ENCODE measurements at regions not wholly inside any gene's neighbourhood (a gene's known extent, or its start where the extent isn't known, plus 50 kb on each side); places are given as distances from the start of the nearest gene placed in this dataset.

DNA sequence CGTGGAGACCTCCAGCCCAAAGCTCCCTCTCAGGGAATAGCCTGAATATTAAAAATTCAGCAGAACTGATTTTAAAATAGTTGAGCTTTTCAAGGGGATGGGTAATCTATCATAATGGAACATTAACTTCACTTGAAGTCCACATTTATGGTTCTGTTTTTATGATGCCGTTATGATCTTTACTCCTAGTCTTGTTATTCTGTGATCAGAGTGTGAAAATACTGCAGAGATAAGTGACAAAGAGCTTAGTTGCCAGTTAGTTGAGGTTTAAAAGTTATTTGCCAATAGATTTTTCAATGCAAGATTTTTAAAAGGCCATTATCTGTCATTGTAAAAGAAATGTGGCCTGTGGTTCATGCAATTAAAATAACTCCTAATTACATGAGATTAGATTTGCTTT is 189.9 kb upstream of the RGMB start:
- DNase-seq (ENCODE audit: low spot score) (no peak), ATAC-seq (no peak)
- ChIA-PET CTCF (no interaction called here), POLR2A (no interaction called here)
- Mint-ChIP-seq H3K27me3 (ENCODE audit: low read depth) (no peaks in the 10 kb centered on the region), H3K4me1 (peaks cover 5% of the 10 kb centered on the region; the same call in 1 of the 2 replicates), H3K9me3 (no peaks in the 10 kb centered on the region; the same call in 1 of the 2 replicates), H3K36me3 (no peaks in the 10 kb centered on the region), H3K4me3 (no peak overlapping the region), H3K27ac (no peak overlapping the region)
- no peak for TF ChIP-seq JUN (CRISPR knock-in tag; IDR thresholded peaks at IDR 0.05)
- TF ChIP-seq NFYB (CRISPR knock-in tag; conservative IDR thresholded peaks at IDR 0.05; ENCODE audit: low read depth) = no peak
- no peak for TF ChIP-seq SMAD4 (CRISPR knock-in tag; IDR thresholded peaks at IDR 0.05)
- TF ChIP-seq, protein P1, sequence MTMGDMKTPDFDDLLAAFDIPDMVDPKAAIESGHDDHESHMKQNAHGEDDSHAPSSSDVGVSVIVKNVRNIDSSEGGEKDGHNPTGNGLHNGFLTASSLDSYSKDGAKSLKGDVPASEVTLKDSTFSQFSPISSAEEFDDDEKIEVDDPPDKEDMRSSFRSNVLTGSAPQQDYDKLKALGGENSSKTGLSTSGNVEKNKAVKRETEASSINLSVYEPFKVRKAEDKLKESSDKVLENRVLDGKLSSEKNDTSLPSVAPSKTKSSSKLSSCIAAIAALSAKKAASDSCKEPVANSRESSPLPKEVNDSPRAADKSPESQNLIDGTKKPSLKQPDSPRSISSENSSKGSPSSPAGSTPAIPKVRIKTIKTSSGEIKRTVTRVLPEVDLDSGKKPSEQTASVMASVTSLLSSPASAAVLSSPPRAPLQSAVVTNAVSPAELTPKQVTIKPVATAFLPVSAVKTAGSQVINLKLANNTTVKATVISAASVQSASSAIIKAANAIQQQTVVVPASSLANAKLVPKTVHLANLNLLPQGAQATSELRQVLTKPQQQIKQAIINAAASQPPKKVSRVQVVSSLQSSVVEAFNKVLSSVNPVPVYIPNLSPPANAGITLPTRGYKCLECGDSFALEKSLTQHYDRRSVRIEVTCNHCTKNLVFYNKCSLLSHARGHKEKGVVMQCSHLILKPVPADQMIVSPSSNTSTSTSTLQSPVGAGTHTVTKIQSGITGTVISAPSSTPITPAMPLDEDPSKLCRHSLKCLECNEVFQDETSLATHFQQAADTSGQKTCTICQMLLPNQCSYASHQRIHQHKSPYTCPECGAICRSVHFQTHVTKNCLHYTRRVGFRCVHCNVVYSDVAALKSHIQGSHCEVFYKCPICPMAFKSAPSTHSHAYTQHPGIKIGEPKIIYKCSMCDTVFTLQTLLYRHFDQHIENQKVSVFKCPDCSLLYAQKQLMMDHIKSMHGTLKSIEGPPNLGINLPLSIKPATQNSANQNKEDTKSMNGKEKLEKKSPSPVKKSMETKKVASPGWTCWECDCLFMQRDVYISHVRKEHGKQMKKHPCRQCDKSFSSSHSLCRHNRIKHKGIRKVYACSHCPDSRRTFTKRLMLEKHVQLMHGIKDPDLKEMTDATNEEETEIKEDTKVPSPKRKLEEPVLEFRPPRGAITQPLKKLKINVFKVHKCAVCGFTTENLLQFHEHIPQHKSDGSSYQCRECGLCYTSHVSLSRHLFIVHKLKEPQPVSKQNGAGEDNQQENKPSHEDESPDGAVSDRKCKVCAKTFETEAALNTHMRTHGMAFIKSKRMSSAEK (CRISPR knock-in tag; IDR thresholded peaks at IDR 0.05; ENCODE audit: borderline replicate concordance) = no peak
- TF ChIP-seq TCF7 (CRISPR knock-in tag; IDR thresholded peaks at IDR 0.05; ENCODE audit: low read depth) = no peak
- TF ChIP-seq, protein P2, sequence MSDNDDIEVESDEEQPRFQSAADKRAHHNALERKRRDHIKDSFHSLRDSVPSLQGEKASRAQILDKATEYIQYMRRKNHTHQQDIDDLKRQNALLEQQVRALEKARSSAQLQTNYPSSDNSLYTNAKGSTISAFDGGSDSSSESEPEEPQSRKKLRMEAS (CRISPR knock-in tag; IDR thresholded peaks at IDR 0.05) = no peak
- TF ChIP-seq OVOL2 (CRISPR knock-in tag; IDR thresholded peaks at IDR 0.05; ENCODE audit: borderline replicate concordance) = no peak
- TF ChIP-seq SMAD3 (CRISPR knock-in tag; IDR thresholded peaks at IDR 0.05; ENCODE audit: borderline replicate concordance) = no peak
- TF ChIP-seq, protein P3, sequence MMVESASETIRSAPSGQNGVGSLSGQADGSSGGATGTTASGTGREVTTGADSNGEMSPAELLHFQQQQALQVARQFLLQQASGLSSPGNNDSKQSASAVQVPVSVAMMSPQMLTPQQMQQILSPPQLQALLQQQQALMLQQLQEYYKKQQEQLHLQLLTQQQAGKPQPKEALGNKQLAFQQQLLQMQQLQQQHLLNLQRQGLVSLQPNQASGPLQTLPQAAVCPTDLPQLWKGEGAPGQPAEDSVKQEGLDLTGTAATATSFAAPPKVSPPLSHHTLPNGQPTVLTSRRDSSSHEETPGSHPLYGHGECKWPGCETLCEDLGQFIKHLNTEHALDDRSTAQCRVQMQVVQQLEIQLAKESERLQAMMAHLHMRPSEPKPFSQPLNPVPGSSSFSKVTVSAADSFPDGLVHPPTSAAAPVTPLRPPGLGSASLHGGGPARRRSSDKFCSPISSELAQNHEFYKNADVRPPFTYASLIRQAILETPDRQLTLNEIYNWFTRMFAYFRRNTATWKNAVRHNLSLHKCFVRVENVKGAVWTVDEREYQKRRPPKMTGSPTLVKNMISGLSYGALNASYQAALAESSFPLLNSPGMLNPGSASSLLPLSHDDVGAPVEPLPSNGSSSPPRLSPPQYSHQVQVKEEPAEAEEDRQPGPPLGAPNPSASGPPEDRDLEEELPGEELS (CRISPR knock-in tag; IDR thresholded peaks at IDR 0.05) = no peak
- TF ChIP-seq ZNF671 (CRISPR knock-in tag; IDR thresholded peaks at IDR 0.05) = no peak
- TF ChIP-seq, protein P4, sequence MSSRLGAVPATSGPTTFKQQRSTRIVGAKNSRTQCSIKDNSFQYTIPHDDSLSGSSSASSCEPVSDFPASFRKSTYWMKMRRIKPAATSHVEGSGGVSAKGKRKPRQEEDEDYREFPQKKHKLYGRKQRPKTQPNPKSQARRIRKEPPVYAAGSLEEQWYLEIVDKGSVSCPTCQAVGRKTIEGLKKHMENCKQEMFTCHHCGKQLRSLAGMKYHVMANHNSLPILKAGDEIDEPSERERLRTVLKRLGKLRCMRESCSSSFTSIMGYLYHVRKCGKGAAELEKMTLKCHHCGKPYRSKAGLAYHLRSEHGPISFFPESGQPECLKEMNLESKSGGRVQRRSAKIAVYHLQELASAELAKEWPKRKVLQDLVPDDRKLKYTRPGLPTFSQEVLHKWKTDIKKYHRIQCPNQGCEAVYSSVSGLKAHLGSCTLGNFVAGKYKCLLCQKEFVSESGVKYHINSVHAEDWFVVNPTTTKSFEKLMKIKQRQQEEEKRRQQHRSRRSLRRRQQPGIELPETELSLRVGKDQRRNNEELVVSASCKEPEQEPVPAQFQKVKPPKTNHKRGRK (CRISPR knock-in tag; IDR thresholded peaks at IDR 0.05; ENCODE audit: borderline replicate concordance) = no peak
- TF ChIP-seq TEAD4 (CRISPR knock-in tag; IDR thresholded peaks at IDR 0.05) = no peak
- TF ChIP-seq, protein P5, sequence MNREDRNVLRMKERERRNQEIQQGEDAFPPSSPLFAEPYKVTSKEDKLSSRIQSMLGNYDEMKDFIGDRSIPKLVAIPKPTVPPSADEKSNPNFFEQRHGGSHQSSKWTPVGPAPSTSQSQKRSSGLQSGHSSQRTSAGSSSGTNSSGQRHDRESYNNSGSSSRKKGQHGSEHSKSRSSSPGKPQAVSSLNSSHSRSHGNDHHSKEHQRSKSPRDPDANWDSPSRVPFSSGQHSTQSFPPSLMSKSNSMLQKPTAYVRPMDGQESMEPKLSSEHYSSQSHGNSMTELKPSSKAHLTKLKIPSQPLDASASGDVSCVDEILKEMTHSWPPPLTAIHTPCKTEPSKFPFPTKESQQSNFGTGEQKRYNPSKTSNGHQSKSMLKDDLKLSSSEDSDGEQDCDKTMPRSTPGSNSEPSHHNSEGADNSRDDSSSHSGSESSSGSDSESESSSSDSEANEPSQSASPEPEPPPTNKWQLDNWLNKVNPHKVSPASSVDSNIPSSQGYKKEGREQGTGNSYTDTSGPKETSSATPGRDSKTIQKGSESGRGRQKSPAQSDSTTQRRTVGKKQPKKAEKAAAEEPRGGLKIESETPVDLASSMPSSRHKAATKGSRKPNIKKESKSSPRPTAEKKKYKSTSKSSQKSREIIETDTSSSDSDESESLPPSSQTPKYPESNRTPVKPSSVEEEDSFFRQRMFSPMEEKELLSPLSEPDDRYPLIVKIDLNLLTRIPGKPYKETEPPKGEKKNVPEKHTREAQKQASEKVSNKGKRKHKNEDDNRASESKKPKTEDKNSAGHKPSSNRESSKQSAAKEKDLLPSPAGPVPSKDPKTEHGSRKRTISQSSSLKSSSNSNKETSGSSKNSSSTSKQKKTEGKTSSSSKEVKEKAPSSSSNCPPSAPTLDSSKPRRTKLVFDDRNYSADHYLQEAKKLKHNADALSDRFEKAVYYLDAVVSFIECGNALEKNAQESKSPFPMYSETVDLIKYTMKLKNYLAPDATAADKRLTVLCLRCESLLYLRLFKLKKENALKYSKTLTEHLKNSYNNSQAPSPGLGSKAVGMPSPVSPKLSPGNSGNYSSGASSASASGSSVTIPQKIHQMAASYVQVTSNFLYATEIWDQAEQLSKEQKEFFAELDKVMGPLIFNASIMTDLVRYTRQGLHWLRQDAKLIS (CRISPR knock-in tag; IDR thresholded peaks at IDR 0.05; ENCODE audit: borderline replicate concordance) = no peak
- TF ChIP-seq, protein P6, sequence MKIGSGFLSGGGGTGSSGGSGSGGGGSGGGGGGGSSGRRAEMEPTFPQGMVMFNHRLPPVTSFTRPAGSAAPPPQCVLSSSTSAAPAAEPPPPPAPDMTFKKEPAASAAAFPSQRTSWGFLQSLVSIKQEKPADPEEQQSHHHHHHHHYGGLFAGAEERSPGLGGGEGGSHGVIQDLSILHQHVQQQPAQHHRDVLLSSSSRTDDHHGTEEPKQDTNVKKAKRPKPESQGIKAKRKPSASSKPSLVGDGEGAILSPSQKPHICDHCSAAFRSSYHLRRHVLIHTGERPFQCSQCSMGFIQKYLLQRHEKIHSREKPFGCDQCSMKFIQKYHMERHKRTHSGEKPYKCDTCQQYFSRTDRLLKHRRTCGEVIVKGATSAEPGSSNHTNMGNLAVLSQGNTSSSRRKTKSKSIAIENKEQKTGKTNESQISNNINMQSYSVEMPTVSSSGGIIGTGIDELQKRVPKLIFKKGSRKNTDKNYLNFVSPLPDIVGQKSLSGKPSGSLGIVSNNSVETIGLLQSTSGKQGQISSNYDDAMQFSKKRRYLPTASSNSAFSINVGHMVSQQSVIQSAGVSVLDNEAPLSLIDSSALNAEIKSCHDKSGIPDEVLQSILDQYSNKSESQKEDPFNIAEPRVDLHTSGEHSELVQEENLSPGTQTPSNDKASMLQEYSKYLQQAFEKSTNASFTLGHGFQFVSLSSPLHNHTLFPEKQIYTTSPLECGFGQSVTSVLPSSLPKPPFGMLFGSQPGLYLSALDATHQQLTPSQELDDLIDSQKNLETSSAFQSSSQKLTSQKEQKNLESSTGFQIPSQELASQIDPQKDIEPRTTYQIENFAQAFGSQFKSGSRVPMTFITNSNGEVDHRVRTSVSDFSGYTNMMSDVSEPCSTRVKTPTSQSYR (CRISPR knock-in tag; IDR thresholded peaks at IDR 0.05) = no peak
- TF ChIP-seq HMGA2 (CRISPR knock-in tag; IDR thresholded peaks at IDR 0.05) = no peak
- no peak for TF ChIP-seq GABPB1 (CRISPR knock-in tag; IDR thresholded peaks at IDR 0.05)
- TF ChIP-seq, protein P7, sequence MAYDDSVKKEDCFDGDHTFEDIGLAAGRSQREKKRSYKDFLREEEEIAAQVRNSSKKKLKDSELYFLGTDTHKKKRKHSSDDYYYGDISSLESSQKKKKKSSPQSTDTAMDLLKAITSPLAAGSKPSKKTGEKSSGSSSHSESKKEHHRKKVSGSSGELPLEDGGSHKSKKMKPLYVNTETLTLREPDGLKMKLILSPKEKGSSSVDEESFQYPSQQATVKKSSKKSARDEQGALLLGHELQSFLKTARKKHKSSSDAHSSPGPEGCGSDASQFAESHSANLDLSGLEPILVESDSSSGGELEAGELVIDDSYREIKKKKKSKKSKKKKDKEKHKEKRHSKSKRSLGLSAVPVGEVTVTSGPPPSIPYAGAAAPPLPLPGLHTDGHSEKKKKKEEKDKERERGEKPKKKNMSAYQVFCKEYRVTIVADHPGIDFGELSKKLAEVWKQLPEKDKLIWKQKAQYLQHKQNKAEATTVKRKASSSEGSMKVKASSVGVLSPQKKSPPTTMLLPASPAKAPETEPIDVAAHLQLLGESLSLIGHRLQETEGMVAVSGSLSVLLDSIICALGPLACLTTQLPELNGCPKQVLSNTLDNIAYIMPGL (CRISPR knock-in tag; IDR thresholded peaks at IDR 0.05) = no peak
- no peak for TF ChIP-seq TP53 (CRISPR knock-in tag; IDR thresholded peaks at IDR 0.05)
- TF ChIP-seq JAZF1 (CRISPR knock-in tag; IDR thresholded peaks at IDR 0.05) = no peak
- TF ChIP-seq, protein P8, sequence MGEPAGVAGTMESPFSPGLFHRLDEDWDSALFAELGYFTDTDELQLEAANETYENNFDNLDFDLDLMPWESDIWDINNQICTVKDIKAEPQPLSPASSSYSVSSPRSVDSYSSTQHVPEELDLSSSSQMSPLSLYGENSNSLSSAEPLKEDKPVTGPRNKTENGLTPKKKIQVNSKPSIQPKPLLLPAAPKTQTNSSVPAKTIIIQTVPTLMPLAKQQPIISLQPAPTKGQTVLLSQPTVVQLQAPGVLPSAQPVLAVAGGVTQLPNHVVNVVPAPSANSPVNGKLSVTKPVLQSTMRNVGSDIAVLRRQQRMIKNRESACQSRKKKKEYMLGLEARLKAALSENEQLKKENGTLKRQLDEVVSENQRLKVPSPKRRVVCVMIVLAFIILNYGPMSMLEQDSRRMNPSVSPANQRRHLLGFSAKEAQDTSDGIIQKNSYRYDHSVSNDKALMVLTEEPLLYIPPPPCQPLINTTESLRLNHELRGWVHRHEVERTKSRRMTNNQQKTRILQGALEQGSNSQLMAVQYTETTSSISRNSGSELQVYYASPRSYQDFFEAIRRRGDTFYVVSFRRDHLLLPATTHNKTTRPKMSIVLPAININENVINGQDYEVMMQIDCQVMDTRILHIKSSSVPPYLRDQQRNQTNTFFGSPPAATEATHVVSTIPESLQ (CRISPR knock-in tag; IDR thresholded peaks at IDR 0.05) = no peak

Measured in WTC11 (cell line).